SH-SY5Y (cell line): ENCODE measurements at regions not wholly inside any gene's neighbourhood (a gene's known extent, or its start where the extent isn't known, plus 50 kb on each side); places are given as distances from the start of the nearest gene placed in this dataset.

Source experiments
- GATA2 ChIP-seq: IDR thresholded peaks from 2 replicates; pipeline ENCODE4 v1.6.1; 2011; ENCODE audit warnings: mild to moderate bottlenecking, low read depth, low read length
- GATA3 ChIP-seq: IDR thresholded peaks from 2 replicates; pipeline ENCODE4 v1.6.1; 2011; ENCODE audit warnings: low read depth, mild to moderate bottlenecking, low read length, moderate library complexity

- no peak for TF ChIP-seq GATA2
- no peak for TF ChIP-seq GATA3
These were observed 145.3 kb downstream of the RPS24 start for GRCh38 chr10:78178940-78179339.
